ENCODE measurements at regions not wholly inside any gene's neighbourhood (a gene's known extent, or its start where the extent isn't known, plus 50 kb on each side); places are given as distances from the start of the nearest gene placed in this dataset.

GRCh38 chr20:39378776-39379175 is 416.6 kb downstream of the DHX35 start:
- TF ChIP-seq CTCF (IDR thresholded peaks at IDR 0.05) (no peak), POLR2AphosphoS5 (IDR thresholded peaks at IDR 0.05) (no peak), POLR2A (IDR thresholded peaks at IDR 0.05) (no peak)
